Ovary (tissue), 7 donors: ENCODE measurements at regions not wholly inside any gene's neighbourhood (a gene's known extent, or its start where the extent isn't known, plus 50 kb on each side); places are given as distances from the start of the nearest gene placed in this dataset.

Source experiments
- DNase-seq, 5 donors: peaks; one replicate each; pipeline ENCODE4 v3.0.0-alpha.2; 2019 to 2020
- H3K27ac ChIP-seq, 2 donors: fragments of 200-600 bp; one replicate each; pipeline versions ENCODE4 v1.5.1 to v1.8.0; 2019 to 2022
- H3K27me3 ChIP-seq: fragments of 200-600 bp; one replicate; pipeline ENCODE4 v1.8.0; 2022
- H3K36me3 ChIP-seq: fragments of 200-600 bp; sonication (generic); one replicate; pipeline ENCODE4 v1.5.1; 2019
- H3K4me1 ChIP-seq: one replicate; pipeline ENCODE4 v1.8.1; 2013; ENCODE audit warnings: mild to moderate bottlenecking, moderate library complexity; ENCODE audit not compliant: insufficient read depth
- H3K4me3 ChIP-seq: fragments of 200-600 bp; sonication (generic); one replicate; pipeline ENCODE4 v1.5.1; 2017
- H3K9me3 ChIP-seq, 2 donors: fragments of 200-600 bp in 1 of 2; sonication (generic) in 1 of 2; one replicate each; pipeline versions ENCODE4 v1.5.1 to v1.8.1; 2013 to 2019; ENCODE audit warnings: mild to moderate bottlenecking in 1 of 2, moderate library complexity in 1 of 2
- EP300 ChIP-seq: sonication (generic); formaldehyde crosslinking; IDR thresholded peaks from one replicate; pipeline ENCODE4 v1.6.1; 2017; ENCODE audit warnings: antibody characterized with exemption
- POLR2A ChIP-seq: fragments of 450-650 bp; IDR thresholded peaks from one replicate; pipeline ENCODE4 v1.6.1; 2017; ENCODE audit warnings: antibody characterized with exemption, mild to moderate bottlenecking, moderate library complexity
- WGBS, 3 donors: extraction: QIAGEN DNeasy Blood & Tissue Kit in 1 of 3; methylation state at CpG; one replicate each; pipeline versions ENCODE4 v1.1.5 to v1.1.7; 2013 to 2017; 5-methylcytosine and 5-hydroxymethylcytosine counted together
- intact Hi-C, 4 donors: fragments of 100-400 bp; cut with DNase I; formaldehyde crosslinking; loops; one replicate each; pipeline versions ENCODE4 v1.11.0 to v1.15.1; 2022 to 2023
- TF ChIP-seq, protein P1 (sequence below), 3 donors: fragments of 450-650 bp in 2 of 3; fragments of 200-600 bp in 1 of 3; IDR thresholded peaks; one replicate each; pipeline versions ENCODE4 v1.5.1 to v1.8.0; 2016 to 2022; ENCODE audit warnings: antibody characterized with exemption in 3 of 3, mild to moderate bottlenecking in 1 of 3
- donor health status: DM: no; HTN: no; CAD: no; lungs with moderate emphysema.
- donor health status: DM: no; HTN: no; CAD: no.
- donor health status: Bipolar disorder and iron deficiency.
- donor health status: DM: no; HTN: no; CAD: no.
- donor health status: DM: yes; HTN: yes; CAD: no.

DNA sequence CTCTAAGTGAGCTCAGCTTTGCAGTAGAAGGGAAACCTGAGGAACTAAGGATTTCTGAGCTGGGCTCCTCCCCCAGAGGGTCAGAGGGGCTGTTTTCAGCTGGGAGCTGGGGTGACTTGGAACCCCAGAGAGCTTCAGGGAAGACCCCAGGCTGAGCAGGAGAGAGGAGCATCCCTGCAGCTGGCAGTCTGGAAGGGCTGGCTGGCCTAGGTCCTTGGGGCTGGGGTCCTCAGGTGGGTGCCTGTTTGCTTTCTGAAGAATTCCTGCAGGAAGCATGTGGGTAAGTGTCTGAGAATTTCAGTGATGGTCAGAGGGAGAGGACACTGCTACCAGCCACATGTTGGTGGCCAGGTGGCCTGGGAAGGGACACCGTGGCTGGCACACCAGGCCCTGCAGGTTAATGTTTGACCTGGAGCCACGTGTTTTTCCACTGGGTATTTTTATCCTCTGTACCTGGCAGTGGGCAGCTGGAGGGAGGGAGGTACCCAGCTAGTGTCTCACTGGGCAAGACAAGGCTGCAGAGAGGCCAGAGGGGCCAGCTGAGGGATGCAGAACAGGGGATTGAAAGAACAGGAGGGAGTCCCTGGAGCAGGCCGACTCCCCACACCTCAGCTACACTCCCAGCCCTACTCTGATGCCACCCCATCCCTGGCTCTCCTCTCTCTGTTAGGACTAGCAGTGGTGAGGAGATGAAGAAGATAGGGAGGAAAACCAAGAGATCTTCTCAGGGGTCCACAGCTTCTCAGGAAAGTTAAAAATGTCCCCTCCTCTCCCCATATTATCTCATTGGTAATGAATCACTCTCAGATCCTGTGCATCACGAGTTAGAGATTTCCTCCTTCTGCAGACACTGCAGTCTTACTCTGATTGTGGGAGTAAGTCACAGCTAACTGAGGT, 143.6 kb downstream of the VEGFA start:
- intact Hi-C loops = no loop called here
- Histone ChIP-seq H3K36me3 (no peaks in the 10 kb centered on the region), H3K4me1 (no peaks in the 10 kb centered on the region), H3K4me3 (no peak overlapping the region), H3K27ac (no peak overlapping the region), H3K9me3 (no peaks in the 10 kb centered on the region), H3K27me3 (no peaks in the 10 kb centered on the region)
- TF ChIP-seq, protein P1, sequence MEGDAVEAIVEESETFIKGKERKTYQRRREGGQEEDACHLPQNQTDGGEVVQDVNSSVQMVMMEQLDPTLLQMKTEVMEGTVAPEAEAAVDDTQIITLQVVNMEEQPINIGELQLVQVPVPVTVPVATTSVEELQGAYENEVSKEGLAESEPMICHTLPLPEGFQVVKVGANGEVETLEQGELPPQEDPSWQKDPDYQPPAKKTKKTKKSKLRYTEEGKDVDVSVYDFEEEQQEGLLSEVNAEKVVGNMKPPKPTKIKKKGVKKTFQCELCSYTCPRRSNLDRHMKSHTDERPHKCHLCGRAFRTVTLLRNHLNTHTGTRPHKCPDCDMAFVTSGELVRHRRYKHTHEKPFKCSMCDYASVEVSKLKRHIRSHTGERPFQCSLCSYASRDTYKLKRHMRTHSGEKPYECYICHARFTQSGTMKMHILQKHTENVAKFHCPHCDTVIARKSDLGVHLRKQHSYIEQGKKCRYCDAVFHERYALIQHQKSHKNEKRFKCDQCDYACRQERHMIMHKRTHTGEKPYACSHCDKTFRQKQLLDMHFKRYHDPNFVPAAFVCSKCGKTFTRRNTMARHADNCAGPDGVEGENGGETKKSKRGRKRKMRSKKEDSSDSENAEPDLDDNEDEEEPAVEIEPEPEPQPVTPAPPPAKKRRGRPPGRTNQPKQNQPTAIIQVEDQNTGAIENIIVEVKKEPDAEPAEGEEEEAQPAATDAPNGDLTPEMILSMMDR (IDR thresholded peaks at IDR 0.05) = no peak
- TF ChIP-seq EP300 = no peak
- no peak for TF ChIP-seq POLR2A
- WGBS, 3 donors = 79 to 86% (median 80%) methylated on average over 4 of the region's 4 CpGs
- no peak for DNase-seq

DNA sequence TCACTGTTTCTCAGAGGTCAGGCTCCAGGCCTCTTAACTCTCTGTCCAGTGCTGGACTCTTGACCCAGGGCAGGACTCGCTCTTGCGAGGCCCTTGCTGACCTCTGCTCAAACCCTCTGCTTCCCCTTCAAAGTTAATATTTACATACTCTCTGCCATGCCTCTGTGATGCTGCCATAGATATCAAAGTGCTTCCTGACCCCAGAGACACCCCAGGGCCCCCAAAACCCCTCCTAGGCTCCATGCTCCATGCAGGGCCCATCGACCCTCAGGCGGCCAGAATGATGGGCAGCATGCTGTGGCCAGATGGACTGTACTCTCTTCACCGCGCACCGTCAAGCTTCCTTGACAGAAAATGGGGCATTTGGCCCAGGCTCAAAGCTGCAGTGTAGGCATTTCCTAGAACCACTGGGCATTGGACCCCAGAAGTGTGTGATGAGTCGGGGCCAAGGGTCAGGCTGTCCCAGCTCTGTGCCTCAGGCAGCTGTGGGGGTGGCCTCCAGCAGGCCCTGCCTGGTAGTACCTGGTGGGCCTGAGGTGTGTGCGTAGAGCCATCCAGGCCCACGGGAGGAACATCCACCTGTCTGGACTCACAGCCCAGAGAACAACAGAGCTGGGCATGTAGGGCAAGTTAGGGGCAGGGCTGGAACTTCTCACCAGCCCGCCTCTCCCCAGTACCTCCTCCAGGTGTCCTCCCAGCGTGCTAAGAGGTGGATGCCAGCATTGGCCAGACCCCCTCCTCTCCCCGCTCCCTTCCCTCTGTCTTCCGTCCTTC, 142.8 kb downstream of the VEGFA start:
- H3K36me3 ChIP-seq = no peaks in the 10 kb centered on the region
- no peak overlapping the region for H3K27ac ChIP-seq
- no peaks in the 10 kb centered on the region for H3K4me1 ChIP-seq
- H3K9me3 ChIP-seq = no peaks in the 10 kb centered on the region
- no peak overlapping the region for H3K4me3 ChIP-seq
- H3K27me3 ChIP-seq = no peaks in the 10 kb centered on the region
- intact Hi-C loops = no loop called here
- WGBS, 3 donors = 86 to 92% (median 90%) methylated on average over 14 of the region's 14 CpGs
- no peak for DNase-seq
- TF ChIP-seq POLR2A = no peak
- no peak for TF ChIP-seq EP300
- TF ChIP-seq, protein P1 (IDR thresholded peaks at IDR 0.05) = no peak

DNA sequence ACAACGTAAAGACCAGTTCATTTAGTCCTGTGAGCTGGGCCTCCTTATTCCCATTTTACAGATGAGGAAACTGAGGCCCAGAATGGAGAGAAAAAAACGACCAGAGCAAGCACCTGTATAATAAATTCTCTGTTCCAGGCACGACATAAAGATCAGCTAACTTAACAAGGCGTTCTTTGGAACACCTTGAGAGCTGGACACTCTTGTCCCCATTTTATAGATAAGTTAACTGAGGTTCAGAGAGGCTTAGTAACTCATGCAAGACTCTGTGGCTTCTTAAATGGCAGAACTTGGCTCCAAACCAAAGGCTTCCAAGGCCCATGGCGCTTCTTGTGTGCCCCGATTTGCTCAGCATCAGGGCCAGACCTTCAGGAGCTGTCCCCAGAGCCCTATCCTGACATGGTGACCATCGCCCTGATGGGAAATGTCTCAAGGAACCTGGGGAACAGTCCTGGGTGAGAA, 142.1 kb downstream of the VEGFA start:
- Histone ChIP-seq H3K27me3 (no peaks in the 10 kb centered on the region), H3K9me3 (no peaks in the 10 kb centered on the region), H3K27ac (no peak overlapping the region), H3K4me1 (no peaks in the 10 kb centered on the region), H3K4me3 (no peak overlapping the region), H3K36me3 (no peaks in the 10 kb centered on the region)
- intact Hi-C loops = no loop called here
- TF ChIP-seq EP300 = no peak
- TF ChIP-seq POLR2A = no peak
- TF ChIP-seq, protein P1 (IDR thresholded peaks at IDR 0.05) = no peak
- 89 to 92% (median 90%) methylated on average over 7 of the region's 7 CpGs for WGBS, 3 donors
- no peak for DNase-seq

DNA sequence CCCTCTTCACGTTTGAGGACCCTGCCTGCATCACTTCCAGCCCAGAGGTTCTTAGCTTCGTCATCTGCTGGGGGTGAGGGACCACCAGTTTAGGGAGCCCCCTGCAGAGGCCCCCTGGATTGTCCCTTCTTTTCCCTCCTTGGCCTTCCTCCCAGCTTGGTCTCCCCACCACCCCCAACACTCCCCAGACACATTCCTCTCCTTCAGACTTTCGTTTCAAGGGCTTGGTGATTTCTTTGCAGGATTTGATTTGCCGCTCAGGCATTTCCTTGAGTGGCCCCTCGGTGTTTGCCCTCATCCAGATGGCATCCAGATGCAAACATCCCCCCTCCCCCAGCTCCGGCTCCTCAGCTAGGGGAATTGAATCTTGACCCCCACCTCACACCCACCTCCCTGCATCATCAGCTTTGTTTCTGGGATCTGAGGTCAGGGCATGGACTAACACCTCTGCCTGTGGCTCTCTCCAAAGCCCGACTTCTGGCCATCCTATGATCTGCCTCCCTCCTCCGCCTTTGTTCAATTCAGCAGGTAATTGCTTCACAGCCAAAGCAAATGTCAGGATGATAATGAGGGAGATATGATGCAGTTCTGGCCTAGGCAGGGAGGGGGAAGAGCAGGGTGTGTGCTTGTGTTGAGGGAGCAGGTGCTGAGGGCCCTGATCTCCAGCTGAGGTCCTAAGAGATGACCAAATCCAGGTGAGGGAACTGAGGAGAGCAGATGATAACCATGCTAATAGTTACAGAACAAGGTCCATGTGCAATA, 141.5 kb downstream of the VEGFA start:
- no peaks in the 10 kb centered on the region for H3K9me3 ChIP-seq
- no peaks in the 10 kb centered on the region for H3K4me1 ChIP-seq
- H3K27ac ChIP-seq = no peak overlapping the region
- H3K27me3 ChIP-seq = no peaks in the 10 kb centered on the region
- no peak for TF ChIP-seq EP300
- TF ChIP-seq, protein P1 (IDR thresholded peaks at IDR 0.05) = no peak
- no peak for TF ChIP-seq POLR2A
- H3K4me3 ChIP-seq = no peak overlapping the region
- no peaks in the 10 kb centered on the region for H3K36me3 ChIP-seq
- intact Hi-C loops = no loop called here
- WGBS, 3 donors = 63 to 67% (median 67%) methylated on average over 8 of the region's 8 CpGs
- DNase-seq = no peak
